ENCODE measurements at regions not wholly inside any gene's neighbourhood (a gene's known extent, or its start where the extent isn't known, plus 50 kb on each side); places are given as distances from the start of the nearest gene placed in this dataset.

- DNase-seq (ENCODE audit: low spot score): no peak
Observed at GRCh38 chr2:217031445-217031844, 171.6 kb upstream of the TNP1 start.

- DNase-seq (ENCODE audit: low spot score): no peak
Observed at GRCh38 chr2:217030081-217030480, 170.2 kb upstream of the TNP1 start.

GRCh38 chr2:217028128-217028527 lies 168.3 kb upstream of the TNP1 start:
- no peak for DNase-seq (ENCODE audit: low spot score)

- DNase-seq (ENCODE audit: low spot score): no peak
Observed at GRCh38 chr2:217027414-217027813, 167.6 kb upstream of the TNP1 start.

GRCh38 chr2:217026569-217026968 lies 166.7 kb upstream of the TNP1 start:
- no peak for DNase-seq (ENCODE audit: low spot score)

GRCh38 chr2:217026161-217026560 lies 166.3 kb upstream of the TNP1 start:
- DNase-seq (ENCODE audit: low spot score): no peak

GRCh38 chr2:217023611-217024010 lies 163.7 kb upstream of the TNP1 start:
- no peak for DNase-seq (ENCODE audit: low spot score)

GRCh38 chr2:217017456-217018252 lies 157.8 kb upstream of the TNP1 start:
- no peak for DNase-seq (ENCODE audit: low spot score)

- DNase-seq (ENCODE audit: low spot score): no peak
Observed at GRCh38 chr2:217016796-217017419, 157.0 kb upstream of the TNP1 start.

GRCh38 chr2:217014328-217015105 lies 154.7 kb upstream of the TNP1 start:
- DNase-seq (ENCODE audit: low spot score): no peak

- no peak for DNase-seq (ENCODE audit: low spot score)
Observed at GRCh38 chr2:217013926-217014325, 154.1 kb upstream of the TNP1 start.

- DNase-seq (ENCODE audit: low spot score): no peak
Observed at GRCh38 chr2:217011576-217011975, 151.7 kb upstream of the TNP1 start.

GRCh38 chr2:217010173-217010572 lies 150.3 kb upstream of the TNP1 start:
- no peak for DNase-seq (ENCODE audit: low spot score)

GRCh38 chr2:217008794-217009193 lies 148.9 kb upstream of the TNP1 start:
- DNase-seq (ENCODE audit: low spot score): no peak

- no peak for DNase-seq (ENCODE audit: low spot score)
Observed at GRCh38 chr2:217006217-217006616, 146.4 kb upstream of the TNP1 start.

GRCh38 chr2:217004656-217005055 lies 144.8 kb upstream of the TNP1 start:
- DNase-seq (ENCODE audit: low spot score): no peak

- DNase-seq (ENCODE audit: low spot score): no peak
Observed at GRCh38 chr2:217001740-217002139, 141.9 kb upstream of the TNP1 start.

- no peak for DNase-seq (ENCODE audit: low spot score)
Observed at GRCh38 chr2:217000406-217000805, 140.5 kb upstream of the TNP1 start.

GRCh38 chr2:216996279-216996845 lies 136.5 kb upstream of the TNP1 start:
- DNase-seq (ENCODE audit: low spot score): no peak

GRCh38 chr2:216994353-216994854 lies 134.5 kb upstream of the TNP1 start:
- DNase-seq (ENCODE audit: low spot score): no peak

GRCh38 chr2:216992056-216992675 lies 132.3 kb upstream of the TNP1 start:
- DNase-seq (ENCODE audit: low spot score): no peak

GRCh38 chr2:216991563-216991962 lies 131.7 kb upstream of the TNP1 start:
- no peak for DNase-seq (ENCODE audit: low spot score)

All from COLO829 (cell line).